ENCODE measurements at regions not wholly inside any gene's neighbourhood (a gene's known extent, or its start where the extent isn't known, plus 50 kb on each side); places are given as distances from the start of the nearest gene placed in this dataset.
"Not testable (repeated sequence)": the region's sequence is repeated elsewhere in the genome, so short reads cannot be mapped to it uniquely, and the experiment has no call there.

- TF ChIP-seq POLR2A (IDR thresholded peaks at IDR 0.05; ENCODE audit: low read length); GATA1 (IDR thresholded peaks at IDR 0.05; ENCODE audit: low read depth, low read length): not testable (repeated sequence)
Observed at GRCh38 chr12:131268123-131268522, 314.4 kb downstream of the ADGRD1 start.
